ENCODE measurements at regions not wholly inside any gene's neighbourhood (a gene's known extent, or its start where the extent isn't known, plus 50 kb on each side); places are given as distances from the start of the nearest gene placed in this dataset.

DNA sequence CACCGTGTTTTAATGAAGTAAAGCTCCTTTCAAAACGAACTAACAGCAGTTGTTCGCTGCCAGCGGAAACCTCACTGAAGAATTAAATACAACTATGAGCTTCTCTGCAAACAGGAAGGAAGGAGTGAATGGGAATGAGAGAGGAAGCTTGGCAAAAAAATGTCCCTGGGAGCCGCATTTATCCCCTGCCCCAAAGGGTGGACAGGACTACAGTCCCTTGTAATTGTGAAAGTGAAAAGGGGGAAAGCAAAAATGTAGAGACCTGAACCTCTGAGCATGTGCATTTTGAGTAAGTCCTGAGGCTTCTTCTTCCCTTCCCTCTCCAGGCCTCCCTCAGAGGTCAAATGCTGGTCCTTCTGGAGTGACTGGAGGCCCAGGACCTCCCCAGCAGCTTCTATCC lies 53.8 kb upstream of the BMP2K start:
- H3K4me3 Mint-ChIP-seq, result no peak overlapping the region
- no peak overlapping the region for H3K27ac Mint-ChIP-seq
- H3K4me1 Mint-ChIP-seq, result peaks cover 21 to 24% of the 10 kb centered on the region in 2 donors
- DNase-seq, result no peak
- peaks cover 0 to under 1% (median 0%) of the 10 kb centered on the region in 3 donors for H3K27me3 Mint-ChIP-seq (ENCODE audit: low read depth in 3 of 3)
- no peaks in the 10 kb centered on the region for H3K36me3 Mint-ChIP-seq
- H3K9me3 Mint-ChIP-seq, result no peaks in the 10 kb centered on the region

DNA sequence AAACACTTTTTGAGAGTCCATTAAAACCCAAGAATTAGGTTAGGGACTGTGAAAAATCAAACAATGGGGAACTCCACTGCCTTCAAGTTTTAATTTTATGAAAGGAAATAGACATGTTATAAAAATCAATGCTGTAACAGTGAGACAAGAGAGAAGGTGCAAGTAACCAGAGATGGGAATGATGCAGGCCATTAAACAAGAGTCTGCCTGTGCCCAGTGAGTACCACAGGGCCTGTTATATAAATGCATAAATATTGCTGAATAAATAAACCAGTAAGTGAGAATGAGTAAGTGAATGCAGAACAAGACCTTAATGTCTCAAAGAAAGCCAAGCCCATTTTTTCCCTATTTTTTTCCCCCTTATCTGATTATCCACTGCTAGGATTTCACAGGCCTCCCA lies 53.3 kb upstream of the BMP2K start:
- DNase-seq, result no peak
- Mint-ChIP-seq H3K4me3 (no peak overlapping the region), H3K27ac (no peak overlapping the region), H3K9me3 (no peaks in the 10 kb centered on the region), H3K27me3 (ENCODE audit: low read depth in 3 of 3) (no peaks in the 10 kb centered on the region), H3K36me3 (no peaks in the 10 kb centered on the region), H3K4me1 (peaks cover 21 to 24% of the 10 kb centered on the region in 2 donors)

Measured in immature natural killer cell (primary cell).